Smooth muscle cell (in vitro differentiated cells): ENCODE measurements at regions not wholly inside any gene's neighbourhood (a gene's known extent, or its start where the extent isn't known, plus 50 kb on each side); places are given as distances from the start of the nearest gene placed in this dataset.
A peak's percentile ranks its signal among the peaks of the same experiment; 100 is the strongest.

Experiments used
- DNase-seq: peaks from one replicate; lab custom pipeline; 2025; ENCODE audit not compliant: unreplicated experiment; lab: John Stamatoyannopoulos, UW
- H2AFZ ChIP-seq: fragments of 200-600 bp; sonication (generic); 2 replicates; pipeline ENCODE4 v1.6.0; 2016; ENCODE audit warnings: antibody characterized with exemption, low read depth, mild to moderate bottlenecking
- H3F3A ChIP-seq: fragments of 200-600 bp; sonication (generic); 2 replicates; pipeline ENCODE4 v1.6.0; 2017; ENCODE audit warnings: antibody characterized with exemption, low read depth
- H3K27ac ChIP-seq: fragments of 200-600 bp; sonication (generic); 2 replicates; pipeline ENCODE4 v1.5.1; 2016; ENCODE audit warnings: low read depth, mild to moderate bottlenecking
- H3K27me3 ChIP-seq: fragments of 200-600 bp; sonication (generic); 2 replicates; pipeline ENCODE4 v1.6.1; 2016; ENCODE audit warnings: low read depth, mild to moderate bottlenecking
- H3K36me3 ChIP-seq: fragments of 200-600 bp; sonication (generic); 2 replicates; pipeline ENCODE4 v1.5.1; 2016; ENCODE audit warnings: low read depth
- H3K4me1 ChIP-seq: fragments of 200-600 bp; sonication (generic); 2 replicates; pipeline ENCODE4 v1.5.1; 2016; ENCODE audit warnings: low read depth
- H3K4me2 ChIP-seq: fragments of 200-600 bp; sonication (generic); 2 replicates; pipeline ENCODE4 v1.6.0; 2016; ENCODE audit warnings: mild to moderate bottlenecking
- H3K4me3 ChIP-seq: fragments of 200-600 bp; sonication (generic); 2 replicates; pipeline ENCODE4 v1.5.1; 2016; ENCODE audit warnings: mild to moderate bottlenecking
- H3K79me2 ChIP-seq: fragments of 200-600 bp; sonication (generic); 2 replicates; pipeline ENCODE4 v1.6.0; 2016; ENCODE audit warnings: low read depth, mild to moderate bottlenecking
- H3K9ac ChIP-seq: fragments of 200-600 bp; sonication (generic); 2 replicates; pipeline ENCODE4 v1.6.0; 2016; ENCODE audit warnings: low read depth
- H3K9me3 ChIP-seq: fragments of 200-600 bp; sonication (generic); replicated peaks from 2 replicates; pipeline ENCODE4 v1.5.1; 2016; ENCODE audit warnings: low read depth
- H4K20me1 ChIP-seq: fragments of 200-600 bp; sonication (generic); 2 replicates; pipeline ENCODE4 v1.6.0; 2016; ENCODE audit warnings: low read depth
- CTCF ChIP-seq: fragments of 200-600 bp; sonication (generic); IDR thresholded peaks from 2 replicates; pipeline ENCODE4 v1.5.1; 2017; ENCODE audit warnings: borderline replicate concordance, mild to moderate bottlenecking, antibody characterized with exemption; ENCODE audit not compliant: insufficient read depth, poor library complexity, severe bottlenecking
- WGBS: methylation state at CpG from one replicate; pipeline ENCODE4 v1.1.7; 2016; ENCODE audit warnings: low lambda C conversion rate; 5-methylcytosine and 5-hydroxymethylcytosine counted together

GRCh38 chr18:24840640-24841039 lies 380.2 kb downstream of the HRH4 start:
- Histone ChIP-seq H3K27ac (peak overlapping the region; percentile 88), H3K79me2 (no peaks in the 10 kb centered on the region), H4K20me1 (no peaks in the 10 kb centered on the region), H2AFZ (no peak overlapping the region), H3K4me3 (no peak overlapping the region), H3F3A (peaks cover 8% of the 10 kb centered on the region), H3K4me1 (peaks cover 17% of the 10 kb centered on the region), H3K9ac (peak overlapping the region; percentile 58), H3K27me3 (no peaks in the 10 kb centered on the region), H3K4me2 (peak overlapping the region; percentile 56), H3K9me3 (no peaks in the 10 kb centered on the region), H3K36me3 (no peaks in the 10 kb centered on the region)
- TF ChIP-seq CTCF, result no peak
- DNase-seq, result no peak
- 80% methylated on average over 6 of the region's 6 CpGs for WGBS

GRCh38 chr18:24841536-24841935 lies 381.1 kb downstream of the HRH4 start:
- Histone ChIP-seq H4K20me1 (no peaks in the 10 kb centered on the region), H2AFZ (peak overlapping the region; percentile 26), H3K9me3 (no peaks in the 10 kb centered on the region), H3K27me3 (no peaks in the 10 kb centered on the region), H3K4me2 (peak overlapping the region; percentile 56), H3K9ac (no peak overlapping the region), H3F3A (peaks cover 8% of the 10 kb centered on the region), H3K4me3 (no peak overlapping the region), H3K27ac (peak overlapping the region; percentile 88), H3K79me2 (no peaks in the 10 kb centered on the region), H3K4me1 (peaks cover 17% of the 10 kb centered on the region), H3K36me3 (no peaks in the 10 kb centered on the region)
- DNase-seq, result no peak
- WGBS, result 29% methylated on average over 8 of the region's 8 CpGs
- TF ChIP-seq CTCF, result no peak

- Histone ChIP-seq H4K20me1 (no peaks in the 10 kb centered on the region), H3K4me2 (no peak overlapping the region), H3F3A (peaks cover 8% of the 10 kb centered on the region), H3K79me2 (no peaks in the 10 kb centered on the region), H3K36me3 (no peaks in the 10 kb centered on the region), H2AFZ (no peak overlapping the region), H3K9ac (no peak overlapping the region), H3K27ac (no peak overlapping the region), H3K9me3 (no peaks in the 10 kb centered on the region), H3K27me3 (no peaks in the 10 kb centered on the region), H3K4me3 (no peak overlapping the region), H3K4me1 (peaks cover 17% of the 10 kb centered on the region)
- 96% methylated on average over 1 of the region's 1 CpG for WGBS
- DNase-seq, result no peak
- TF ChIP-seq CTCF, result no peak
Measured at GRCh38 chr18:24843123-24843522, 382.7 kb downstream of the HRH4 start.

- H4K20me1 ChIP-seq, result no peaks in the 10 kb centered on the region
- H3K27me3 ChIP-seq, result peaks cover 6% of the 10 kb centered on the region
- H3K4me1 ChIP-seq, result peaks cover 8% of the 10 kb centered on the region
- H3K4me2 ChIP-seq, result no peak overlapping the region
- no peaks in the 10 kb centered on the region for H3K9me3 ChIP-seq
- no peaks in the 10 kb centered on the region for H3K36me3 ChIP-seq
- peaks cover 8% of the 10 kb centered on the region for H3F3A ChIP-seq
- DNase-seq, result no peak
- no peak overlapping the region for H3K4me3 ChIP-seq
- H3K27ac ChIP-seq, result no peak overlapping the region
- no peak overlapping the region for H3K9ac ChIP-seq
- H3K79me2 ChIP-seq, result no peaks in the 10 kb centered on the region
- no peak overlapping the region for H2AFZ ChIP-seq
- no peak for TF ChIP-seq CTCF
- 84% methylated on average over 2 of the region's 2 CpGs for WGBS
Measured at GRCh38 chr18:24846138-24846537, 385.7 kb downstream of the HRH4 start.
